Hematopoietic multipotent progenitor cell treated with erythropoietin and hydrocortisone succinate and interleukin-3 and kit ligand, for 6 days (in vitro differentiated cells): ENCODE measurements at regions not wholly inside any gene's neighbourhood (a gene's known extent, or its start where the extent isn't known, plus 50 kb on each side); places are given as distances from the start of the nearest gene placed in this dataset.
A peak's percentile ranks its signal among the peaks of the same experiment; 100 is the strongest.

Experiments
- DNase-seq: peaks from one replicate; pipeline ENCODE4 v3.0.0-alpha.2; 2015

- DNase-seq = no peak
Measured at GRCh38 chrX:25213611-25214010, 197.8 kb upstream of the ARX start.

GRCh38 chrX:25207803-25208475 lies 192.2 kb upstream of the ARX start:
- no peak for DNase-seq

GRCh38 chrX:25206778-25207177 lies 191.0 kb upstream of the ARX start:
- DNase-seq = no peak

GRCh38 chrX:25204182-25204581 lies 188.4 kb upstream of the ARX start:
- no peak for DNase-seq

- no peak for DNase-seq
Measured at GRCh38 chrX:25202827-25203226, 187.1 kb upstream of the ARX start.

- no peak for DNase-seq
Measured at GRCh38 chrX:25198891-25199290, 183.1 kb upstream of the ARX start.

- no peak for DNase-seq
Measured at GRCh38 chrX:25198253-25198652, 182.5 kb upstream of the ARX start.

GRCh38 chrX:25196221-25196620 lies 180.5 kb upstream of the ARX start:
- no peak for DNase-seq

- peak; percentile 1 for DNase-seq
Measured at GRCh38 chrX:25191403-25191802, 175.6 kb upstream of the ARX start.

- no peak for DNase-seq
Measured at GRCh38 chrX:25181775-25182174, 166.0 kb upstream of the ARX start.

- no peak for DNase-seq
Measured at GRCh38 chrX:25180242-25180641, 164.5 kb upstream of the ARX start.

GRCh38 chrX:25178555-25178954 lies 162.8 kb upstream of the ARX start:
- DNase-seq = no peak

- DNase-seq = no peak
Measured at GRCh38 chrX:25175743-25176142, 160.0 kb upstream of the ARX start.

- DNase-seq = no peak
Measured at GRCh38 chrX:25175171-25175570, 159.4 kb upstream of the ARX start.

GRCh38 chrX:25166546-25166945 lies 150.8 kb upstream of the ARX start:
- no peak for DNase-seq

- no peak for DNase-seq
Measured at GRCh38 chrX:25166145-25166544, 150.4 kb upstream of the ARX start.

GRCh38 chrX:25158635-25159034 lies 142.9 kb upstream of the ARX start:
- DNase-seq = no peak

GRCh38 chrX:25156832-25157231 lies 141.1 kb upstream of the ARX start:
- no peak for DNase-seq

GRCh38 chrX:25156323-25156722 lies 140.6 kb upstream of the ARX start:
- no peak for DNase-seq

GRCh38 chrX:25154168-25154567 lies 138.4 kb upstream of the ARX start:
- no peak for DNase-seq

- no peak for DNase-seq
Measured at GRCh38 chrX:25151749-25152148, 136.0 kb upstream of the ARX start.

GRCh38 chrX:25144043-25144940 lies 128.5 kb upstream of the ARX start:
- peak; percentile 68 for DNase-seq

GRCh38 chrX:25143596-25143995 lies 127.8 kb upstream of the ARX start:
- no peak for DNase-seq

- DNase-seq = no peak
Measured at GRCh38 chrX:25141684-25142083, 125.9 kb upstream of the ARX start.
